ENCODE measurements at regions not wholly inside any gene's neighbourhood (a gene's known extent, or its start where the extent isn't known, plus 50 kb on each side); places are given as distances from the start of the nearest gene placed in this dataset.

GRCh38 chr12:114598111-114598510 is 85.9 kb downstream of the TBX3 start:
- TF ChIP-seq CTCF (conservative IDR thresholded peaks at IDR 0.05): no peak

GRCh38 chr12:114592946-114593345 is 91.0 kb downstream of the TBX3 start:
- TF ChIP-seq CTCF (conservative IDR thresholded peaks at IDR 0.05): no peak
- no peak overlapping the region for H3K27ac ChIP-seq

More at GRCh38 chr12:114598111-114598510, 85.9 kb downstream of the TBX3 start:
- H3K27ac ChIP-seq: no peak overlapping the region

- no peak overlapping the region for H3K27ac ChIP-seq
- TF ChIP-seq CTCF (conservative IDR thresholded peaks at IDR 0.05): no peak
Measured at GRCh38 chr12:114588061-114588460, 95.9 kb downstream of the TBX3 start.

GRCh38 chr12:114580306-114580705 is 103.7 kb downstream of the TBX3 start:
- no peak overlapping the region for H3K27ac ChIP-seq
- no peak for TF ChIP-seq CTCF (conservative IDR thresholded peaks at IDR 0.05)

- TF ChIP-seq CTCF (conservative IDR thresholded peaks at IDR 0.05): no peak
- no peak overlapping the region for H3K27ac ChIP-seq
Measured at GRCh38 chr12:114579389-114579788, 104.6 kb downstream of the TBX3 start.

GRCh38 chr12:114562654-114563053 is 121.3 kb downstream of the TBX3 start:
- no peak for TF ChIP-seq CTCF (conservative IDR thresholded peaks at IDR 0.05)

GRCh38 chr12:114555451-114555850 is 128.5 kb downstream of the TBX3 start:
- TF ChIP-seq CTCF (conservative IDR thresholded peaks at IDR 0.05): no peak
- H3K27ac ChIP-seq: peak overlapping the region; percentile 8; the same call in 1 of the 2 replicates

More at GRCh38 chr12:114562654-114563053, 121.3 kb downstream of the TBX3 start:
- H3K27ac ChIP-seq: no peak overlapping the region

Data from VCaP (cell line).